ENCODE measurements at regions not wholly inside any gene's neighbourhood (a gene's known extent, or its start where the extent isn't known, plus 50 kb on each side); places are given as distances from the start of the nearest gene placed in this dataset.

- TF ChIP-seq ZFX (IDR thresholded peaks at IDR 0.05) (no peak), CTCF (conservative IDR thresholded peaks at IDR 0.05) (no peak)
Observed at GRCh38 chr17:71375948-71376347, 744.9 kb upstream of the SOX9 start.

GRCh38 chr17:71376933-71377332, 743.9 kb upstream of the SOX9 start:
- H3K27ac ChIP-seq: no peak overlapping the region
- TF ChIP-seq CTCF (conservative IDR thresholded peaks at IDR 0.05) (no peak), ZFX (IDR thresholded peaks at IDR 0.05) (no peak)

More at GRCh38 chr17:71375948-71376347, 744.9 kb upstream of the SOX9 start:
- H3K27ac ChIP-seq: no peak overlapping the region

GRCh38 chr17:71378036-71378435, 742.8 kb upstream of the SOX9 start:
- TF ChIP-seq ZFX (IDR thresholded peaks at IDR 0.05) (no peak), CTCF (conservative IDR thresholded peaks at IDR 0.05) (no peak)
- no peak overlapping the region for H3K27ac ChIP-seq

- no peak for TF ChIP-seq ZFX (IDR thresholded peaks at IDR 0.05)
- no peak for TF ChIP-seq CTCF (conservative IDR thresholded peaks at IDR 0.05)
- H3K27ac ChIP-seq: no peak overlapping the region
Observed at GRCh38 chr17:71378741-71379140, 742.1 kb upstream of the SOX9 start.

- no peak for TF ChIP-seq ZFX (IDR thresholded peaks at IDR 0.05)
- TF ChIP-seq CTCF (conservative IDR thresholded peaks at IDR 0.05): no peak
- no peak overlapping the region for H3K27ac ChIP-seq
Observed at GRCh38 chr17:71379512-71379911, 741.3 kb upstream of the SOX9 start.

GRCh38 chr17:71380535-71380934, 740.3 kb upstream of the SOX9 start:
- TF ChIP-seq CTCF (conservative IDR thresholded peaks at IDR 0.05): no peak
- no peak for TF ChIP-seq ZFX (IDR thresholded peaks at IDR 0.05)
- H3K27ac ChIP-seq: no peak overlapping the region

- H3K27ac ChIP-seq: no peak overlapping the region
- TF ChIP-seq ZFX (IDR thresholded peaks at IDR 0.05) (no peak), CTCF (conservative IDR thresholded peaks at IDR 0.05) (no peak)
Observed at GRCh38 chr17:71380936-71381335, 739.9 kb upstream of the SOX9 start.
